ENCODE measurements at regions not wholly inside any gene's neighbourhood (a gene's known extent, or its start where the extent isn't known, plus 50 kb on each side); places are given as distances from the start of the nearest gene placed in this dataset.
"Not testable (repeated sequence)": the region's sequence is repeated elsewhere in the genome, so short reads cannot be mapped to it uniquely, and the experiment has no call there.

GRCh38 chr5:109574985-109575384 is 114.7 kb upstream of the MAN2A1 start:
- no peak for DNase-seq

- DNase-seq: no peak
These were observed 116.0 kb upstream of the MAN2A1 start for GRCh38 chr5:109573766-109574165.

GRCh38 chr5:109573256-109573655 is 116.5 kb upstream of the MAN2A1 start:
- DNase-seq: no peak

- DNase-seq: no peak
These were observed 117.9 kb upstream of the MAN2A1 start for GRCh38 chr5:109571785-109572184.

GRCh38 chr5:109570362-109570874 is 119.3 kb upstream of the MAN2A1 start:
- no peak for DNase-seq

- no peak for DNase-seq
These were observed 122.2 kb upstream of the MAN2A1 start for GRCh38 chr5:109567374-109568044.

- no peak for DNase-seq
These were observed 123.4 kb upstream of the MAN2A1 start for GRCh38 chr5:109566361-109566760.

- no peak for DNase-seq
These were observed 126.0 kb upstream of the MAN2A1 start for GRCh38 chr5:109563739-109564138.

- no peak for DNase-seq
These were observed 126.5 kb upstream of the MAN2A1 start for GRCh38 chr5:109563189-109563588.

- DNase-seq: no peak
These were observed 127.3 kb upstream of the MAN2A1 start for GRCh38 chr5:109562441-109562840.

GRCh38 chr5:109561447-109561846 is 128.3 kb upstream of the MAN2A1 start:
- no peak for DNase-seq

GRCh38 chr5:109560554-109560953 is 129.2 kb upstream of the MAN2A1 start:
- no peak for DNase-seq

- DNase-seq: no peak
These were observed 130.8 kb upstream of the MAN2A1 start for GRCh38 chr5:109558952-109559351.

GRCh38 chr5:109558364-109558763 is 131.4 kb upstream of the MAN2A1 start:
- DNase-seq: no peak

- DNase-seq: no peak
These were observed 135.9 kb upstream of the MAN2A1 start for GRCh38 chr5:109553846-109554245.

- DNase-seq: not testable (repeated sequence)
These were observed 138.5 kb upstream of the MAN2A1 start for GRCh38 chr5:109551234-109551633.

GRCh38 chr5:109550077-109550476 is 139.7 kb upstream of the MAN2A1 start:
- DNase-seq: no peak

GRCh38 chr5:109546461-109546860 is 136.7 kb upstream of the PJA2 start:
- DNase-seq: no peak

- not testable (repeated sequence) for DNase-seq
These were observed 135.1 kb upstream of the PJA2 start for GRCh38 chr5:109544873-109545272.

GRCh38 chr5:109538692-109539091 is 128.9 kb upstream of the PJA2 start:
- not testable (repeated sequence) for DNase-seq

GRCh38 chr5:109535090-109535489 is 125.3 kb upstream of the PJA2 start:
- not testable (repeated sequence) for DNase-seq

GRCh38 chr5:109533751-109534272 is 124.0 kb upstream of the PJA2 start:
- DNase-seq: no peak

- no peak for DNase-seq
These were observed 123.1 kb upstream of the PJA2 start for GRCh38 chr5:109532773-109533364.

- no peak for DNase-seq
These were observed 121.5 kb upstream of the PJA2 start for GRCh38 chr5:109531262-109531661.
